HepG2 (cell line): ENCODE measurements at regions not wholly inside any gene's neighbourhood (a gene's known extent, or its start where the extent isn't known, plus 50 kb on each side); places are given as distances from the start of the nearest gene placed in this dataset.
A peak's percentile ranks its signal among the peaks of the same experiment; 100 is the strongest.

ENCODE experiments used
- ARNTL ChIP-seq: sonication (generic); formaldehyde crosslinking; IDR thresholded peaks from 2 replicates; pipeline ENCODE4 v1.4.0; 2020; ENCODE audit warnings: mild to moderate bottlenecking, missing genetic modification reagents
- CREM ChIP-seq, 2 experiments: sonication (generic) in 1 of 2; formaldehyde crosslinking in 1 of 2; IDR thresholded peaks; 2 replicates each; pipeline versions ENCODE4 v1.4.0 to v1.6.1; 2016 to 2020; ENCODE audit warnings: antibody characterized with exemption in 1 of 2, mild to moderate bottlenecking in 1 of 2, missing genetic modification reagents in 1 of 2
- EZH2 ChIP-seq: conservative IDR thresholded peaks from 2 replicates; pipeline ENCODE4 v1.6.1; 2012; ENCODE audit warnings: mild to moderate bottlenecking, low read depth, low read length, moderate library complexity
- FOXA1 ChIP-seq, 2 experiments: fragments of 450-650 bp in 1 of 2; sonication (generic) in 1 of 2; formaldehyde crosslinking in 1 of 2; IDR thresholded peaks; 2 replicates each; pipeline versions ENCODE4 v1.4.0 to v1.6.1; 2016 to 2020; ENCODE audit warnings: missing genetic modification reagents in 1 of 2
- IRF9 ChIP-seq: sonication (generic); formaldehyde crosslinking; IDR thresholded peaks from 2 replicates; pipeline ENCODE4 v1.8.0; 2022; ENCODE audit warnings: missing genetic modification reagents, mild to moderate bottlenecking, borderline replicate concordance
- PRMT3 ChIP-seq: sonication (generic); formaldehyde crosslinking; IDR thresholded peaks from 2 replicates; pipeline ENCODE4 v1.8.1; 2022; ENCODE audit warnings: low read depth, mild to moderate bottlenecking, moderate library complexity, missing genetic modification reagents, borderline replicate concordance
- RAD51 ChIP-seq: fragments of 450-650 bp; IDR thresholded peaks from 2 replicates; pipeline ENCODE4 v1.6.1; 2016; ENCODE audit warnings: borderline replicate concordance
- RBM22 ChIP-seq: fragments of 200-400 bp; formaldehyde crosslinking; optimal IDR thresholded peaks from 2 replicates; pipeline ENCODE3; 2017; ENCODE audit warnings: mild to moderate bottlenecking, low read length, moderate library complexity
- RFX3 ChIP-seq: IDR thresholded peaks from 2 replicates; pipeline ENCODE4 v1.6.1; 2016; ENCODE audit warnings: missing biosample characterization, missing genetic modification reagents
- ZFP36L1 ChIP-seq: sonication (generic); formaldehyde crosslinking; IDR thresholded peaks from 2 replicates; pipeline ENCODE4 v1.8.0; 2022; ENCODE audit warnings: mild to moderate bottlenecking, missing genetic modification reagents, moderate library complexity
- ZNF225 ChIP-seq: sonication (generic); formaldehyde crosslinking; IDR thresholded peaks from 2 replicates; pipeline ENCODE4 v1.4.0; 2020; ENCODE audit warnings: mild to moderate bottlenecking, missing genetic modification reagents
- ZNF574 ChIP-seq: sonication (generic); formaldehyde crosslinking; IDR thresholded peaks from 2 replicates; pipeline ENCODE4 v1.4.0; 2020; ENCODE audit warnings: missing genetic modification reagents
- ZNF782 ChIP-seq: sonication (generic); formaldehyde crosslinking; IDR thresholded peaks from 2 replicates; pipeline ENCODE4 v1.4.0; 2020; ENCODE audit warnings: missing genetic modification reagents, mild to moderate bottlenecking, borderline replicate concordance
- TF ChIP-seq, protein P1 (sequence below): IDR thresholded peaks from 2 replicates; pipeline ENCODE4 v1.6.1; 2016; ENCODE audit warnings: missing compliant biosample characterization, missing genetic modification reagents, borderline replicate concordance
- TF ChIP-seq, protein P2 (sequence below): IDR thresholded peaks from 2 replicates; pipeline ENCODE4 v1.6.1; 2012; ENCODE audit warnings: low read depth, low read length, improper control_type of control experiment
- TF ChIP-seq, protein P3 (sequence below): sonication (generic); formaldehyde crosslinking; IDR thresholded peaks from 2 replicates; pipeline ENCODE4 v1.8.1; 2023; ENCODE audit warnings: missing genetic modification reagents, inconsistent platforms, borderline replicate concordance
- TF ChIP-seq, protein P4 (sequence below): sonication (generic); formaldehyde crosslinking; IDR thresholded peaks from 2 replicates; pipeline ENCODE4 v1.9.0; 2022; ENCODE audit warnings: missing genetic modification reagents, mild to moderate bottlenecking, borderline replicate concordance

DNA sequence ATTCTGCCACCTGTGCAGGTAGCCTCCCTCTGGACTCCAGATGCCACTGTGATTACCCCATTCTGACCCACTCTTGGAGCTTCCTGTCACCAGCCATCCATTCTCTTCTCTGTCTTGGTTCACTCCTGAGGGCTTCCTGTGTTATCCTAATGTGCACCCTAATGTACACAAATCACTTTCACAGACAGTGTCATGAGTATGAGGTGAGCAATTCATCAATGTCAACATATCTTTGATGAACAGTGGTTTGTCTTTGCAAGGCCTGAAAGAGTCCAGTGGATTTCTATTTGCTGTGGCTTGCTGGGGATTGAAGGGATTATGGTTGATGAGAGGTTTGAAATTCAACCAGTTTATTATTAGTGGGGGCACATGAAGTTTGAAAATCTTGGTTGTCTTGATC is 63.8 kb upstream of the EEF1E1 start (continued):
- TF ChIP-seq, protein P1, sequence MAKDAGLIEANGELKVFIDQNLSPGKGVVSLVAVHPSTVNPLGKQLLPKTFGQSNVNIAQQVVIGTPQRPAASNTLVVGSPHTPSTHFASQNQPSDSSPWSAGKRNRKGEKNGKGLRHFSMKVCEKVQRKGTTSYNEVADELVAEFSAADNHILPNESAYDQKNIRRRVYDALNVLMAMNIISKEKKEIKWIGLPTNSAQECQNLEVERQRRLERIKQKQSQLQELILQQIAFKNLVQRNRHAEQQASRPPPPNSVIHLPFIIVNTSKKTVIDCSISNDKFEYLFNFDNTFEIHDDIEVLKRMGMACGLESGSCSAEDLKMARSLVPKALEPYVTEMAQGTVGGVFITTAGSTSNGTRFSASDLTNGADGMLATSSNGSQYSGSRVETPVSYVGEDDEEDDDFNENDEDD, result no peak
- no peak for TF ChIP-seq RAD51
- TF ChIP-seq, protein P2, sequence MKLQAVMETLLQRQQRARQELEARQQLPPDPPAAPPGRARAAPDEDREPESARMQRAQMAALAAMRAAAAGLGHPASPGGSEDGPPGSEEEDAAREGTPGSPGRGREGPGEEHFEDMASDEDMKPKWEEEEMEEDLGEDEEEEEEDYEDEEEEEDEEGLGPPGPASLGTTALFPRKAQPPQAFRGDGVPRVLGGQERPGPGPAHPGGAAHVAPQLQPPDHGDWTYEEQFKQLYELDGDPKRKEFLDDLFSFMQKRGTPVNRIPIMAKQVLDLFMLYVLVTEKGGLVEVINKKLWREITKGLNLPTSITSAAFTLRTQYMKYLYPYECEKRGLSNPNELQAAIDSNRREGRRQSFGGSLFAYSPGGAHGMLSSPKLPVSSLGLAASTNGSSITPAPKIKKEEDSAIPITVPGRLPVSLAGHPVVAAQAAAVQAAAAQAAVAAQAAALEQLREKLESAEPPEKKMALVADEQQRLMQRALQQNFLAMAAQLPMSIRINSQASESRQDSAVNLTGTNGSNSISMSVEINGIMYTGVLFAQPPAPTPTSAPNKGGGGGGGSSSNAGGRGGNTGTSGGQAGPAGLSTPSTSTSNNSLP, result peak; percentile 58; the same call in 1 of the 2 replicates
- TF ChIP-seq RBM22, result no peak
- TF ChIP-seq, protein P3, sequence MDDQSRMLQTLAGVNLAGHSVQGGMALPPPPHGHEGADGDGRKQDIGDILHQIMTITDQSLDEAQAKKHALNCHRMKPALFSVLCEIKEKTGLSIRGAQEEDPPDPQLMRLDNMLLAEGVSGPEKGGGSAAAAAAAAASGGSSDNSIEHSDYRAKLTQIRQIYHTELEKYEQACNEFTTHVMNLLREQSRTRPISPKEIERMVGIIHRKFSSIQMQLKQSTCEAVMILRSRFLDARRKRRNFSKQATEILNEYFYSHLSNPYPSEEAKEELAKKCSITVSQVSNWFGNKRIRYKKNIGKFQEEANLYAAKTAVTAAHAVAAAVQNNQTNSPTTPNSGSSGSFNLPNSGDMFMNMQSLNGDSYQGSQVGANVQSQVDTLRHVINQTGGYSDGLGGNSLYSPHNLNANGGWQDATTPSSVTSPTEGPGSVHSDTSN (CRISPR knock-in tag), result no peak
- no peak for TF ChIP-seq FOXA1 (IDR thresholded peaks at IDR 0.05)
- peak; percentile 35; the same call in 1 of the 2 replicates for TF ChIP-seq FOXA1 (CRISPR knock-in tag; IDR thresholded peaks at IDR 0.05)
- TF ChIP-seq ZNF574, result no peak
- TF ChIP-seq EZH2, result no peak
- TF ChIP-seq ZNF225 (CRISPR knock-in tag), result no peak
- no peak for TF ChIP-seq RFX3 (CRISPR knock-in tag)
- TF ChIP-seq, protein P4, sequence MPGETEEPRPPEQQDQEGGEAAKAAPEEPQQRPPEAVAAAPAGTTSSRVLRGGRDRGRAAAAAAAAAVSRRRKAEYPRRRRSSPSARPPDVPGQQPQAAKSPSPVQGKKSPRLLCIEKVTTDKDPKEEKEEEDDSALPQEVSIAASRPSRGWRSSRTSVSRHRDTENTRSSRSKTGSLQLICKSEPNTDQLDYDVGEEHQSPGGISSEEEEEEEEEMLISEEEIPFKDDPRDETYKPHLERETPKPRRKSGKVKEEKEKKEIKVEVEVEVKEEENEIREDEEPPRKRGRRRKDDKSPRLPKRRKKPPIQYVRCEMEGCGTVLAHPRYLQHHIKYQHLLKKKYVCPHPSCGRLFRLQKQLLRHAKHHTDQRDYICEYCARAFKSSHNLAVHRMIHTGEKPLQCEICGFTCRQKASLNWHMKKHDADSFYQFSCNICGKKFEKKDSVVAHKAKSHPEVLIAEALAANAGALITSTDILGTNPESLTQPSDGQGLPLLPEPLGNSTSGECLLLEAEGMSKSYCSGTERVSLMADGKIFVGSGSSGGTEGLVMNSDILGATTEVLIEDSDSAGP (CRISPR knock-in tag), result no peak
- TF ChIP-seq ZNF782, result no peak
- TF ChIP-seq ARNTL (CRISPR knock-in tag), result no peak
- no peak for TF ChIP-seq IRF9 (CRISPR knock-in tag)
- TF ChIP-seq ZFP36L1 (CRISPR knock-in tag), result no peak
- no peak for TF ChIP-seq PRMT3 (CRISPR knock-in tag)
- TF ChIP-seq CREM (IDR thresholded peaks at IDR 0.05), result peak; percentile 25; the same call in 1 of the 2 replicates
- TF ChIP-seq CREM (CRISPR knock-in tag; IDR thresholded peaks at IDR 0.05), result no peak
